Natural killer cell treated with Interleukin-12 subunit alpha and Interleukin-12 subunit beta and Interleukin-15 and Interleukin-18, amount 100 ng/mL, for 72 hours (primary cell): ENCODE measurements at regions not wholly inside any gene's neighbourhood (a gene's known extent, or its start where the extent isn't known, plus 50 kb on each side); places are given as distances from the start of the nearest gene placed in this dataset.
A peak's percentile ranks its signal among the peaks of the same experiment; 100 is the strongest.

ENCODE experiments used
- ATAC-seq, 2 donors: fragments of 150-1000 bp; cut with Tn5 transposase in 1 of 2; sonication (Bioruptor Pico), chemical (Tn5 transposase) in 1 of 2; 2 replicates each; pipeline ENCODE4 v1.10.0; 2021
- DNase-seq: peaks from one replicate; pipeline ENCODE4 v3.0.0; 2022; ENCODE audit warnings: low spot score
- H3K27ac Mint-ChIP-seq, 2 donors: 1 replicate in 1 of 2; 2 replicates in 1 of 2; pipeline ENCODE4 v1.8.0; 2022; ENCODE audit warnings: mixed read lengths in 2 of 2, mild to moderate bottlenecking in 1 of 2, moderate library complexity in 1 of 2
- H3K27me3 Mint-ChIP-seq, 2 donors: 1 replicate in 1 of 2; 2 replicates in 1 of 2; pipeline ENCODE4 v1.8.0; 2022; ENCODE audit warnings: mixed read lengths in 2 of 2
- H3K36me3 Mint-ChIP-seq: one replicate; pipeline ENCODE4 v1.8.0; 2022; ENCODE audit warnings: mixed read lengths
- H3K4me1 Mint-ChIP-seq, 2 donors: 1 replicate in 1 of 2; 2 replicates in 1 of 2; pipeline ENCODE4 v1.8.0; 2022; ENCODE audit warnings: low read depth in 2 of 2, mixed read lengths in 2 of 2, mild to moderate bottlenecking in 1 of 2
- H3K4me3 Mint-ChIP-seq: one replicate; pipeline ENCODE4 v1.8.0; 2022; ENCODE audit warnings: mixed read lengths
- H3K9me3 Mint-ChIP-seq: 2 replicates; pipeline ENCODE4 v1.8.0; 2022; ENCODE audit warnings: mixed read lengths

DNA sequence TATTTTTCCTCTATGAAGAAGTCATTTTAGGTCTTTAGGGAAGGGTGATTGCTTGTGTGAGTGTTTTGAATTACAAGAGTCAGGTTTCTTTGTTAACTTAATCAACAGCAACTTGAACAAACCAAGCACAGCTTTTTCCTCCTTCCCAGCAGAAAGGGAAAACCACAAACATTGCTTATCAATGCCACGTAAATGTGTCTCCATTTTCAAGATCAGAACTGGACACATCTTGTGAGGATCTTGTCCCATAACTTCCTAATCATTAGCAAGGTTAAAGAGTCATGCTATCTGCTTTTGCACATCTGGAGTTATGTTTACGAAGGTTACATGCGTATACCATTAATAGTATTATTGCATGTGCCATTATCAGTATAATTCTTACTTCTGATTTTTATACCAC, 248.0 kb upstream of the FLRT2 start:
- H3K4me1 Mint-ChIP-seq: no peaks in the 10 kb centered on the region
- ATAC-seq: no peak
- no peak for DNase-seq
- H3K9me3 Mint-ChIP-seq: peaks cover 3% of the 10 kb centered on the region
- H3K27me3 Mint-ChIP-seq: peaks cover 0 to 3% of the 10 kb centered on the region in 2 donors
- H3K27ac Mint-ChIP-seq: no peak overlapping the region
- H3K4me3 Mint-ChIP-seq: no peak overlapping the region
- H3K36me3 Mint-ChIP-seq: no peaks in the 10 kb centered on the region

GRCh38 chr14:85288041-85288440, 241.9 kb upstream of the FLRT2 start:
- ATAC-seq (no peak), DNase-seq (no peak)
- Mint-ChIP-seq H3K36me3 (no peaks in the 10 kb centered on the region), H3K27me3 (no peaks in the 10 kb centered on the region), H3K4me1 (no peaks in the 10 kb centered on the region), H3K4me3 (no peak overlapping the region), H3K27ac (no peak overlapping the region), H3K9me3 (no peaks in the 10 kb centered on the region)

- Mint-ChIP-seq H3K4me1 (peaks cover 0 to 3% of the 10 kb centered on the region in 2 donors), H3K27ac (no peak overlapping the region), H3K36me3 (peaks cover 4% of the 10 kb centered on the region), H3K27me3 (no peaks in the 10 kb centered on the region), H3K4me3 (no peak overlapping the region), H3K9me3 (no peaks in the 10 kb centered on the region)
- no peak for ATAC-seq
- no peak for DNase-seq
Measured at GRCh38 chr14:85291731-85292130, 238.2 kb upstream of the FLRT2 start.

DNA sequence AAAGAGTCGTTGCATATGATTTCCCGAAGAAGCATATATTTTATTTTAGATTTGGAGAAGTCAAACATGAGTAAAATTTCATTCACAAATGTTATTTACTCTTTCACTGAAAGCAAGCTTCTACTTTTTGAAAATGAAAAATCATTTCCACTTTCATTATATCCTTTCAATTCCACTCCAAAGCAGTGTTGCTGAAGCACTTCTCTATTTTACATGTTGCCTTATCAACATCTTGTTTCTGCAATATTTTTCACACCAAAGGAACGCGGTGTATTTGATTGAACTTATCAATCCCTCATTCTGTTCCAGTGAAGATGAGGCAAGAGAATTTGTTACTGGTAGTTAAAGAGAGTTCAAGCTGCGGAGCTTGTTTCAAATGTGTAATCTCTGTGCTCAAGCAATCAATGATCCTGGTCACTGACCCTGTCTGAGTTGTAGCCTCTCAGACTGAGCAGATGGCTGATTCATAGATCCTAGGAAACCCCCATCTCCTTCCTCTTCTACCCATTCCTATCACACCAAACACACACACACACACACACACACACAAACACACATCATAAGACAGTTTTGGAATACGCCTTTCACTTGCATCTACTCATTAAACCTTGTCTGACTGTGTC, 236.2 kb upstream of the FLRT2 start:
- no peak for ATAC-seq
- Mint-ChIP-seq H3K27me3 (no peaks in the 10 kb centered on the region), H3K27ac (no peak overlapping the region), H3K4me1 (peaks cover 0 to 3% of the 10 kb centered on the region in 2 donors), H3K4me3 (no peak overlapping the region), H3K9me3 (no peaks in the 10 kb centered on the region), H3K36me3 (peaks cover 5% of the 10 kb centered on the region)
- DNase-seq: no peak

DNA sequence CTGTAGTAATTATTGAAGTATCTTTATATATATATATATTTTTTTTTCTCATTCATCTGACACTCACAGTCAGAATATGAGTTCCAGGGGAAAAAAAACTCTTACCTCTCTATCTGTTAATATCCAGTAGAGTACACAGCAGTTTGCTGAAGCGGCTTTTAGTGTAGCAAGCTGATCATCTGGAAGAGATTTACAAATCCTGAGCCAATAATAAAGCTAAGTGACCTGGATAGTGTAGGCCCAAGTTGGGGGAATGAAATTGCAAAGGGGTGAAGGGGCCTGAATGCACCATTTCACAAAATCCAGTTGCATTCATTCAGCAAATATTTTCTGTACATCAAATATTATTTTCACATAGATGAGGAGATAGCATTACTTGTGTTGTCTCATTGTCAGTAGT, 234.6 kb upstream of the FLRT2 start:
- Mint-ChIP-seq H3K4me3 (no peak overlapping the region), H3K4me1 (peaks cover 0 to 6% of the 10 kb centered on the region in 2 donors), H3K36me3 (peaks cover 5% of the 10 kb centered on the region), H3K27me3 (no peaks in the 10 kb centered on the region), H3K27ac (no peak overlapping the region), H3K9me3 (peaks cover 4% of the 10 kb centered on the region)
- ATAC-seq (no peak), DNase-seq (no peak)

GRCh38 chr14:85296456-85297210, 233.3 kb upstream of the FLRT2 start:
- no peaks in the 10 kb centered on the region for H3K27me3 Mint-ChIP-seq

GRCh38 chr14:85300107-85300506, 229.8 kb upstream of the FLRT2 start:
- Mint-ChIP-seq H3K36me3 (peaks cover 5% of the 10 kb centered on the region), H3K27me3 (peaks cover 8 to 9% of the 10 kb centered on the region in 2 donors), H3K27ac (no peak overlapping the region), H3K4me3 (no peak overlapping the region), H3K4me1 (peaks cover 0 to 6% of the 10 kb centered on the region in 2 donors), H3K9me3 (peaks cover 4% of the 10 kb centered on the region)
- DNase-seq (no peak), ATAC-seq (no peak)

More at GRCh38 chr14:85296456-85297210, 233.3 kb upstream of the FLRT2 start:
- Mint-ChIP-seq H3K4me1 (peaks cover 0 to 6% of the 10 kb centered on the region in 2 donors), H3K27ac (no peak overlapping the region), H3K36me3 (peaks cover 5% of the 10 kb centered on the region), H3K9me3 (peaks cover 4% of the 10 kb centered on the region), H3K4me3 (no peak overlapping the region)
- no peak for DNase-seq
- no peak for ATAC-seq

- Mint-ChIP-seq H3K4me1 (peaks cover 0 to 4% of the 10 kb centered on the region in 2 donors), H3K4me3 (no peak overlapping the region), H3K36me3 (peaks cover 3% of the 10 kb centered on the region), H3K9me3 (peaks cover 4% of the 10 kb centered on the region), H3K27me3 (peaks cover 8 to 9% of the 10 kb centered on the region in 2 donors), H3K27ac (no peak overlapping the region)
- no peak for DNase-seq
- no peak for ATAC-seq
Measured at GRCh38 chr14:85301506-85301905, 228.4 kb upstream of the FLRT2 start.

DNA sequence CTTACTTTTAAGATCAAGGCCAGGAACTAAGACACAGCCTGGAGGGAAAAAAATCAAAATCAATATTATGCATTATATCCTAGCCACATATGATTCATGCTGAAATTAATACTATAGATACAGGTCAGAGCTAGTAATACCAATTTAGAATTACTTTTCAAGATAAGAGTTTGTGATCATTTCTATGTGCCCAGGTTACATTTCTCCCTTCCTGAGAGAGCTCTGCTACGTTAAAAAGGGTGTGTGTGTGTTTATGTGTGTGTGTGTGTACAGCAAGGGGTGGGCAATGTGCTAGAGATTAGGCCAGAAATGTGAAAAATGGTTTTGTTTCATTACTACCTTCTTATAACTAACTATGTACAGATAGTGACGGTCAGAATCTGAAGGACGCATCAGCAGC, 223.9 kb upstream of the FLRT2 start:
- no peak for ATAC-seq
- peaks cover 4% of the 10 kb centered on the region for H3K9me3 Mint-ChIP-seq
- H3K27ac Mint-ChIP-seq: no peak overlapping the region
- H3K4me3 Mint-ChIP-seq: no peak overlapping the region
- no peak for DNase-seq
- peaks cover 4% of the 10 kb centered on the region for H3K36me3 Mint-ChIP-seq
- peaks cover 8 to 9% of the 10 kb centered on the region in 2 donors for H3K27me3 Mint-ChIP-seq
- peaks cover 9 to 18% of the 10 kb centered on the region in 2 donors for H3K4me1 Mint-ChIP-seq

DNA sequence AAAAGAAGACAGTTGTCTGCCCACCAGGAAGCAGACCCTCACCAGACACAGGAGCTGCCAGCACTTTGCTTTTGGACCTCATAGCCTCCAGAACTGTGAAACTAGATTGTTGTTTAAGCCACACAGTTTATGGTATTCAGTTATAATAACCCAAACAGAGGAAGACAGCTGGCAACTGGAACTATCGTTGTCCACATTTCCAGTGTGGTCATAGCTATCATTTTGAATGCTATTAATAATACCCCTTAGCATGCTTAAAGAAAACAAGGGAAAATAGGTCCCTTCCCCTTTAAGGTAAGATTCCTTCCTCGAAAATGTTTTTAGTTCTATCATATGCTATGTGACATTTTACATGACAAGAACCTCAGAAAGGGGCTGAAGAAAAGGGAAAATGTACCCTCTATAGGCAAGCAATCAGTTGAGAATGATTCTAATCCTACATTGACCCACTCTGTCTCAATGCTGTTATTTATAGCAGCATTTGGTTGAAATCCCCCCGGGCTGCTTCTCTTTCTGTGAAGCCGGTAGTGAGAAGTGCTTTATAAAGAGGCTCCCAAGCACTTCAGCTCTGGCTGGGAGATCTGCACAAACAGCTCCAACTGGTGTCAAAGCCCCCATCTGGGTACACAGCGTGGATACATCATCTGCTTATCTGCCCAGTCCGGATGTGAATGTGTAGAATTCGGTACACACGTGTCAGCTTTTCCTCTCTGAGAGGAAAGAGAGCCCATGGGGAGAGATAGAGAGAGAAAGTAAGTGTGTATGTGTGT, 221.2 kb upstream of the FLRT2 start:
- peaks cover 4 to 5% of the 10 kb centered on the region in 2 donors for H3K27me3 Mint-ChIP-seq
- peak overlapping the region in 1 of 2 donors; percentile 75 for H3K27ac Mint-ChIP-seq
- ATAC-seq: no peak

DNA sequence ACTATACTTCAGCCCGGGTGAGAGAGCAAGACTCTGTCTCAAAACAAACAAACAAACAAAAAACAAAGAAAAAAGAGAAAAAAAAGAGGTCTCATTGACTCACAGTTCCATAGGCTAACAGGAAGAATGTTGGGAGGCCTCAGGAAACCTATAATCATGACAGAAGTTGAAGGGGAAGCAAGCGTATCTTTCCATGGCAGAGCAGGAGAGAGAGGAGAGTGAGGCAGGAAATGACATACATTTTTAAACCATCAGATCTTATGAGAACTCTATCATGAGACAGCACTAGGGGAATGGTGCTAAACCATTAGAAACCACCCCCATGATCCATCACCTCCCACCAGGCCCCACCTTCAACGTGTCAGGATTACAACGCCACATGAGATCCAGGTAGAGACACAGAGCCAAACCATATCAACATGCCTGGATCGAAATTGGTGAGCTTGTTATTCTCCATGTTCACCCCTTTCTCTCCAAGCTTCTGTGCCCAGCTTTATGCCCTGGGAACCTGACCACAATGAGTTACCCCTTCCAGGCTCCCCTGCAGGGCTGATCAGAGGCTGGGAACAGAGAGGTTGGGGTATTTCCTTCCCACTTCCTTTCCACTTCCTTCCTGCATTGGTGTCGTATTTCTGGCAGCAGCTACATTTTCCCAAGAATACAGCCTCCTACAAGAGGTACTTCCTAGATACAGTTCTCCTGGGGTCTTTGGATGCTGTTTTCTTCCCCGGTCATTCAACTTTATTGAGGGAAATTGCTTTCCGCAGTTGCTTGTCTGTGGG, 219.3 kb upstream of the FLRT2 start:
- DNase-seq (no peak), ATAC-seq (no peak)
- Mint-ChIP-seq H3K9me3 (peaks cover 4% of the 10 kb centered on the region), H3K4me1 (peaks cover 9 to 20% of the 10 kb centered on the region in 2 donors), H3K27ac (no peak overlapping the region), H3K4me3 (no peak overlapping the region), H3K27me3 (no peaks in the 10 kb centered on the region), H3K36me3 (peaks cover 4% of the 10 kb centered on the region)

More for the DNA sequence above, 221.2 kb upstream of the FLRT2 start:
- Mint-ChIP-seq H3K4me1 (peaks cover 9 to 20% of the 10 kb centered on the region in 2 donors), H3K9me3 (peaks cover 4% of the 10 kb centered on the region), H3K36me3 (peaks cover 4% of the 10 kb centered on the region), H3K4me3 (peak overlapping the region; percentile 34)
- DNase-seq: no peak

GRCh38 chr14:85313560-85314207, 216.3 kb upstream of the FLRT2 start:
- peaks cover 4% of the 10 kb centered on the region for H3K36me3 Mint-ChIP-seq
- H3K27me3 Mint-ChIP-seq: no peaks in the 10 kb centered on the region
- no peak for DNase-seq
- ATAC-seq: no peak
- H3K4me1 Mint-ChIP-seq: peaks cover 9 to 20% of the 10 kb centered on the region in 2 donors
- no peak overlapping the region for H3K27ac Mint-ChIP-seq
- H3K4me3 Mint-ChIP-seq: no peak overlapping the region
- H3K9me3 Mint-ChIP-seq: peaks cover 4% of the 10 kb centered on the region

GRCh38 chr14:85315290-85315689, 214.7 kb upstream of the FLRT2 start:
- no peak overlapping the region for H3K27ac Mint-ChIP-seq

More at GRCh38 chr14:85315290-85315689, 214.7 kb upstream of the FLRT2 start:
- DNase-seq (no peak), ATAC-seq (no peak)
- Mint-ChIP-seq H3K36me3 (no peaks in the 10 kb centered on the region), H3K4me3 (no peak overlapping the region), H3K9me3 (no peaks in the 10 kb centered on the region), H3K4me1 (peaks cover 0 to 13% of the 10 kb centered on the region in 2 donors), H3K27me3 (no peaks in the 10 kb centered on the region)
